Calu3 (cell line): ENCODE measurements at regions not wholly inside any gene's neighbourhood (a gene's known extent, or its start where the extent isn't known, plus 50 kb on each side); places are given as distances from the start of the nearest gene placed in this dataset.
A peak's percentile ranks its signal among the peaks of the same experiment; 100 is the strongest.

ENCODE experiments used
- BruUV-seq: library from RNA; stranded (reverse); fragments of 400-500 nt; replicated peaks from 2 replicates; lab custom pipeline; 2021; lab: Mats Ljungman, UMichigan
- CTCF ChIA-PET: fragments of 300-600 bp; sonication (Branson Sonifier 250); formaldehyde crosslinking; loops from one replicate; lab custom pipeline; 2022; ENCODE audit warnings: antibody characterized with exemption; lab: Charles Lee
- DNase-seq: peaks from one replicate; pipeline ENCODE4 v3.0.0; 2022
- H3K27ac Mint-ChIP-seq: one replicate; pipeline ENCODE4 v1.8.0; 2022; ENCODE audit warnings: mixed read lengths; ENCODE audit not compliant: unreplicated experiment
- H3K27me3 Mint-ChIP-seq: one replicate; pipeline ENCODE4 v1.8.0; 2022; ENCODE audit warnings: mixed read lengths; ENCODE audit not compliant: unreplicated experiment
- H3K36me3 Mint-ChIP-seq: one replicate; pipeline ENCODE4 v1.8.0; 2022; ENCODE audit warnings: mild to moderate bottlenecking, moderate library complexity, mixed read lengths; ENCODE audit not compliant: insufficient read depth, unreplicated experiment
- H3K4me1 Mint-ChIP-seq: one replicate; pipeline ENCODE4 v1.8.0; 2022; ENCODE audit warnings: mild to moderate bottlenecking, low read depth, mixed read lengths; ENCODE audit not compliant: unreplicated experiment
- H3K4me3 Mint-ChIP-seq: one replicate; pipeline ENCODE4 v1.8.0; 2022; ENCODE audit warnings: mild to moderate bottlenecking, low read depth, moderate library complexity, mixed read lengths; ENCODE audit not compliant: unreplicated experiment
- H3K9me3 Mint-ChIP-seq: one replicate; pipeline ENCODE4 v1.8.0; 2022; ENCODE audit warnings: low read depth, mixed read lengths; ENCODE audit not compliant: unreplicated experiment
- intact Hi-C: fragments of 100-400 bp; cut with micrococcal nuclease; formaldehyde crosslinking; loops from one replicate; pipeline ENCODE4 v1.10.0; 2022; ENCODE audit not compliant: unreplicated experiment
- TF ChIP-seq, protein P1 (sequence below): fragments of 200-600 bp; IDR thresholded peaks from one replicate; pipeline ENCODE4 v1.8.0; 2022; ENCODE audit warnings: antibody characterized with exemption; ENCODE audit not compliant: unreplicated experiment

DNA sequence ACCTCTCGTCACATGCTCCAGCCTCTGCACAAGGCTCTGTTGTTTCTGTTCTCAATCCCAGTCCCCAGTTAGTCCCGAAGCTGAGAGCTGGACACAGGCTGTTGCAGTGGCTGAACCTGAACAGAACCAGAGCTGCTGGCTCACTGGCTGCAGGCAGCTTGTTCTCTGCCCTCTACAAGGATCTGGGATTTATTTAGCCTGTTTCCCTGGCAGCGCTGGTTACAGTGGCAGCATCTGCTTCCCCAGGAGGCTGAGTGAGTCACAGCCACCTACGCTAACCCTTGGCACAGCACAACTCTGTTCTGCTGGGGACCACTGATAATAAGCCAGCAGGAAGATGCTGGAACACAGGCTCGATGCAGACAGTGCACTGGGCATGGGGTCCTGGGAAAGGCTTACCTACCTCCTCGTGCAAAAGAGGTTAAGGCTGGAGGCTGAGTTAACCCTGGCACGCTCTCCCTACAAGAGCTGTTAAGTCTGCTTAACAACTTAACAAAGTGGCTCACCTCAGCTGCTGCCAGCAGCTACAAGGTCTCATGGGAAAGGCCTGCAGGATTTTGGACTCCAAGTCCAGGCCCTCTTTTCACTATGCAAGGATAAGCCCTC, 299.6 kb downstream of the PCNX1 start:
- H3K9me3 Mint-ChIP-seq = no peaks in the 10 kb centered on the region
- intact Hi-C loops = no loop called here
- peak; percentile 76 for DNase-seq
- no TSS peak for BruUV-seq
- H3K4me1 Mint-ChIP-seq = peaks cover 38% of the 10 kb centered on the region
- TF ChIP-seq, protein P1, sequence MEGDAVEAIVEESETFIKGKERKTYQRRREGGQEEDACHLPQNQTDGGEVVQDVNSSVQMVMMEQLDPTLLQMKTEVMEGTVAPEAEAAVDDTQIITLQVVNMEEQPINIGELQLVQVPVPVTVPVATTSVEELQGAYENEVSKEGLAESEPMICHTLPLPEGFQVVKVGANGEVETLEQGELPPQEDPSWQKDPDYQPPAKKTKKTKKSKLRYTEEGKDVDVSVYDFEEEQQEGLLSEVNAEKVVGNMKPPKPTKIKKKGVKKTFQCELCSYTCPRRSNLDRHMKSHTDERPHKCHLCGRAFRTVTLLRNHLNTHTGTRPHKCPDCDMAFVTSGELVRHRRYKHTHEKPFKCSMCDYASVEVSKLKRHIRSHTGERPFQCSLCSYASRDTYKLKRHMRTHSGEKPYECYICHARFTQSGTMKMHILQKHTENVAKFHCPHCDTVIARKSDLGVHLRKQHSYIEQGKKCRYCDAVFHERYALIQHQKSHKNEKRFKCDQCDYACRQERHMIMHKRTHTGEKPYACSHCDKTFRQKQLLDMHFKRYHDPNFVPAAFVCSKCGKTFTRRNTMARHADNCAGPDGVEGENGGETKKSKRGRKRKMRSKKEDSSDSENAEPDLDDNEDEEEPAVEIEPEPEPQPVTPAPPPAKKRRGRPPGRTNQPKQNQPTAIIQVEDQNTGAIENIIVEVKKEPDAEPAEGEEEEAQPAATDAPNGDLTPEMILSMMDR = no peak
- H3K4me3 Mint-ChIP-seq = peak overlapping the region; percentile 13
- CTCF ChIA-PET = interaction anchor here (0.6 kb wide), 1 partner anchor 655 kb away, joined by 3 read pairs; no protein-coding TSS in a partner anchor
- H3K27ac Mint-ChIP-seq = peak overlapping the region; percentile 43
- no peaks in the 10 kb centered on the region for H3K36me3 Mint-ChIP-seq
- no peaks in the 10 kb centered on the region for H3K27me3 Mint-ChIP-seq

DNA sequence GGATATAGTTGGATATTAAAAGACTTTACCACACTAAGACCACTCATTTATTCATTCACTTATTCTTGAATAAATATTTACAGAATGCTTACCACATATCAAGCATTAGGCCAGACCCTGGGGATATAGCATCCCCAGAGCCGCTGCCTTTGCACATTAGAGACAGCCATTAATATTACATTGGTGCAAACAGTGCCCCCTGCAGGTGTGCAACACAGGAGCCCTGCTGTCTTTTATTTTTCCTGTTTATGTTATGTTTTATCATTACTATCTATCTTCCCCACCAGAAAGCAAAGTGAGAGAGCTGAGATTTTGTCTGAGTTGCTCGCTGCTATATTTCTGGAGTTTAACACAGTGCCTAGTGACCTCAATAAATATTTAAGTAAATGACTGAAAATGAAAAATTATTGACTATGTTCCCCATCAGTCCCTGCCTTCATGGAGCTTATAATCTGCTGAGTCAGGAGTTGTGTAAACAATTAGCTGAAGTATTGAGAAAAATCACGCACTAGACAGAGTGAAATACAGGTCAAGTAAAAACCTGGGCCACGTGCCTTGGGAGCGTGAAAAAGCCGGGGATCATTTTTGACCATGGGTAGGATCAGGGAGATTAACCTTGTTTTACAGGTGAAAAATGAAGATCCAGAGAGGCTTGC, 301.6 kb downstream of the PCNX1 start:
- Mint-ChIP-seq H3K27ac (no peak overlapping the region), H3K9me3 (no peaks in the 10 kb centered on the region), H3K36me3 (no peaks in the 10 kb centered on the region), H3K27me3 (no peaks in the 10 kb centered on the region), H3K4me1 (peaks cover 25% of the 10 kb centered on the region), H3K4me3 (no peak overlapping the region)
- DNase-seq = no peak
- intact Hi-C loops = no loop called here
- CTCF ChIA-PET = no interaction called here
- no TSS peak for BruUV-seq
- TF ChIP-seq, protein P1 = peak; percentile 16

DNA sequence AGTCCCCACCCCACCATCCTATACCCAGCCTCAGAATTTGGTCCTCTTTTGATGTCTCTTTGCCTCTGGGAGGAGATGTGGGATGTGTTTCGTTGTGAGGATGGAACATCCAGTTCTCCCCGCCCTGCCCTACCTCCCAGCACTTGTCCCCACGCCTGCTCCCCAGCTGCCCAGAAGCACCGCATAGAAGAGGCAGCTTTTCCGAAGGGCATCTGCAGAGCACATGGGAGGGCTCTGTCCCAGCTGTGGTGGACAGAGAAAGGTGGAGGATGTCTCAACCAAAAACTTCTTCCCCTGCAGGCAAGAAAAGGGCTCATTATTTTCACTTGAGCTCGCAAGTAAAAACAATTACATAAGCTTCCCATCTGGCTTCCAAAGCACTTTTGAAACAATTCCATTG, 302.6 kb downstream of the PCNX1 start:
- Mint-ChIP-seq H3K4me1 (peaks cover 24% of the 10 kb centered on the region), H3K9me3 (no peaks in the 10 kb centered on the region), H3K36me3 (no peaks in the 10 kb centered on the region), H3K27me3 (no peaks in the 10 kb centered on the region), H3K4me3 (no peak overlapping the region), H3K27ac (no peak overlapping the region)
- intact Hi-C loops = no loop called here
- TF ChIP-seq, protein P1 = no peak
- CTCF ChIA-PET = interaction anchor here (0.6 kb wide), 1 partner anchor 876 kb away, joined by 3 read pairs; no protein-coding TSS in a partner anchor
- no peak for DNase-seq
- BruUV-seq = no TSS peak

DNA sequence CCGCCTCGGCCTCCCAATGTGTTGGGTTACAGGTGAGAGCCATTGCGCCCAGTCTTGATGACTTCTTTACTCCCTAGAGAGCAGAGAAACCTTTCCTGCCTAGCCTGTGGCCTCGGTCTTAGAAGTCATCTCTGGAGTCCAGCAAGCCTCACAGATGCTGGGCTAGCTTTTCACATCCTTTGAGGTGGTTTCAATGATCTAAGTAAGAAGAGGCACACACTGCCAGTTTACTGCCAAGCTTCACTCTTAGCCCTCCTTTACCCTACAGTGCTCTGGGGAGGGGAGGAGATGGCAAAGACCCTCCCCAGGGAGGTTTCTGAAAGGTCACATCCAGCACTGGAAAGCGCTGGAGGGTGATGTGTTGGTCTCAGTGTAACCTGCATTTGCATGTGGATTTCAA, 304.8 kb downstream of the PCNX1 start:
- no peak for DNase-seq
- Mint-ChIP-seq H3K27me3 (no peaks in the 10 kb centered on the region), H3K36me3 (no peaks in the 10 kb centered on the region), H3K9me3 (no peaks in the 10 kb centered on the region), H3K4me1 (peaks cover 22% of the 10 kb centered on the region), H3K4me3 (no peak overlapping the region), H3K27ac (no peak overlapping the region)
- TF ChIP-seq, protein P1 = no peak
- BruUV-seq = no TSS peak
- CTCF ChIA-PET = no interaction called here
- intact Hi-C loops = no loop called here
